CD4-positive, CD25-positive, alpha-beta regulatory T cell (primary cell): ENCODE measurements at regions not wholly inside any gene's neighbourhood (a gene's known extent, or its start where the extent isn't known, plus 50 kb on each side); places are given as distances from the start of the nearest gene placed in this dataset.
"Not testable (repeated sequence)": the region's sequence is repeated elsewhere in the genome, so short reads cannot be mapped to it uniquely, and the experiment has no call there.

Experiments
- ATAC-seq, 2 donors: fragments of 150-1000 bp; cut with Tn5 transposase; one replicate each; pipeline ENCODE4 v1.10.0; 2021; ENCODE audit warnings: low read depth in 2 of 2, moderate number of reproducible peaks in 2 of 2, moderate library complexity in 1 of 2
- DNase-seq, 3 donors: peaks; one replicate each; pipeline versions ENCODE4 v3.0.0 to v3.0.0-alpha.2; 2012 to 2022; ENCODE audit warnings: mixed read lengths in 1 of 3
- H3K27ac ChIP-seq: one replicate; pipeline ENCODE4 v1.7.0; 2013; ENCODE audit warnings: mild to moderate bottlenecking, low read length; ENCODE audit not compliant: insufficient read depth, poor library complexity, severe bottlenecking
- H3K27me3 ChIP-seq: one replicate; pipeline ENCODE4 v1.7.0; 2013; ENCODE audit warnings: low read length; ENCODE audit not compliant: control insufficient read depth, insufficient read depth
- H3K36me3 ChIP-seq: one replicate; pipeline ENCODE4 v1.7.0; 2013; ENCODE audit warnings: mild to moderate bottlenecking, low read length, moderate library complexity; ENCODE audit not compliant: control insufficient read depth, insufficient read depth
- H3K4me1 ChIP-seq: 2 replicates; pipeline ENCODE4 v1.7.0; 2013; ENCODE audit warnings: mild to moderate bottlenecking, low read length; ENCODE audit not compliant: insufficient read depth, control insufficient read depth, poor library complexity, severe bottlenecking
- H3K4me3 ChIP-seq: one replicate; pipeline ENCODE4 v1.7.0; 2013; ENCODE audit warnings: low read depth, mild to moderate bottlenecking, low read length, moderate library complexity
- H3K9me3 ChIP-seq, 2 experiments: 1 replicate in 1 of 2; 2 replicates in 1 of 2; pipeline ENCODE4 v1.7.0; 2013; ENCODE audit warnings: low read length in 2 of 2, mild to moderate bottlenecking in 1 of 2, moderate library complexity in 1 of 2; ENCODE audit not compliant: control insufficient read depth in 2 of 2
- H3K27ac Mint-ChIP-seq, 3 donors: one replicate each; pipeline ENCODE4 v1.8.0; 2020 to 2022; ENCODE audit warnings: mild to moderate bottlenecking in 3 of 3, mixed read lengths in 3 of 3, moderate library complexity in 2 of 3
- H3K27me3 Mint-ChIP-seq: one replicate; pipeline ENCODE4 v1.8.0; 2022; ENCODE audit warnings: mild to moderate bottlenecking, mixed read lengths
- H3K36me3 Mint-ChIP-seq: one replicate; pipeline ENCODE4 v1.8.0; 2020; ENCODE audit warnings: mixed read lengths
- H3K4me1 Mint-ChIP-seq, 4 donors: one replicate each; pipeline ENCODE4 v1.8.0; 2020 to 2022; ENCODE audit warnings: mixed read lengths in 4 of 4, mild to moderate bottlenecking in 1 of 4
- H3K4me3 Mint-ChIP-seq, 4 donors: one replicate each; pipeline ENCODE4 v1.8.0; 2020 to 2022; ENCODE audit warnings: mild to moderate bottlenecking in 4 of 4, mixed read lengths in 4 of 4, moderate library complexity in 3 of 4
- H3K9me3 Mint-ChIP-seq, 7 donors: one replicate each; pipeline ENCODE4 v1.8.0; 2020 to 2022; ENCODE audit warnings: mixed read lengths in 7 of 7, mild to moderate bottlenecking in 3 of 7, moderate library complexity in 2 of 7

DNA sequence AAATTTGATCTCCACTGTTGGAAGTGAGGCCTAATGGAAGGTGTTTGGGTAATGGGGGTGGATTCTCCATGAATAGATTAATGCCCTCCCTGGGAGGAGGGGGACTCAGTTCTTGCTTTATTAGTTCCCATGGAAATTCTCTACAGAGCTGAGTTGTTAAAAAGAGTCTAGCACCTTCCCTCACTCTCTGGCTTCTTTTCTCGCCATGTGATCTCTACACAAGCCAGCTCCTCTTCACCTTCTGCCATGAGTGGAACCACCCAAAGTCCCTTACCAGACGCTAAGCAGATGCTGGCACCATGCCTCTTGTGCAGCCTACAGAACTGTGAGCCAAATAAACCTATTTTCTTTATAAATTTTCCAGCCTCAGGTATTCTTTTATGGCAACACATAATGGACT is 465.8 kb upstream of the ANO5 start:
- no peak for DNase-seq
- Histone ChIP-seq H3K9me3 (peaks cover 4 to 13% of the 10 kb centered on the region in 2 experiments), H3K27me3 (no peaks in the 10 kb centered on the region), H3K27ac (no peak overlapping the region), H3K4me3 (no peak overlapping the region), H3K4me1 (no peaks in the 10 kb centered on the region), H3K36me3 (no peaks in the 10 kb centered on the region)
- Mint-ChIP-seq H3K27me3 (no peaks in the 10 kb centered on the region), H3K36me3 (no peaks in the 10 kb centered on the region), H3K27ac (no peak overlapping the region), H3K9me3 (peaks cover 0 to 14% (median 7%) of the 10 kb centered on the region in 7 donors), H3K4me3 (no peak overlapping the region), H3K4me1 (no peaks in the 10 kb centered on the region)
- ATAC-seq = no peak

- Mint-ChIP-seq H3K4me1 (no peaks in the 10 kb centered on the region), H3K4me3 (no peak overlapping the region), H3K27ac (no peak overlapping the region), H3K9me3 (peaks cover 3 to 31% (median 9%) of the 10 kb centered on the region in 7 donors), H3K27me3 (no peaks in the 10 kb centered on the region), H3K36me3 (no peaks in the 10 kb centered on the region)
- Histone ChIP-seq H3K9me3 (peaks cover 0 to 14% of the 10 kb centered on the region in 2 experiments), H3K4me1 (no peaks in the 10 kb centered on the region), H3K4me3 (no peak overlapping the region), H3K27ac (no peak overlapping the region), H3K36me3 (no peaks in the 10 kb centered on the region), H3K27me3 (no peaks in the 10 kb centered on the region)
- no peak for ATAC-seq
- no peak for DNase-seq
Observed at GRCh38 chr11:21736404-21736803, 456.5 kb upstream of the ANO5 start.

DNA sequence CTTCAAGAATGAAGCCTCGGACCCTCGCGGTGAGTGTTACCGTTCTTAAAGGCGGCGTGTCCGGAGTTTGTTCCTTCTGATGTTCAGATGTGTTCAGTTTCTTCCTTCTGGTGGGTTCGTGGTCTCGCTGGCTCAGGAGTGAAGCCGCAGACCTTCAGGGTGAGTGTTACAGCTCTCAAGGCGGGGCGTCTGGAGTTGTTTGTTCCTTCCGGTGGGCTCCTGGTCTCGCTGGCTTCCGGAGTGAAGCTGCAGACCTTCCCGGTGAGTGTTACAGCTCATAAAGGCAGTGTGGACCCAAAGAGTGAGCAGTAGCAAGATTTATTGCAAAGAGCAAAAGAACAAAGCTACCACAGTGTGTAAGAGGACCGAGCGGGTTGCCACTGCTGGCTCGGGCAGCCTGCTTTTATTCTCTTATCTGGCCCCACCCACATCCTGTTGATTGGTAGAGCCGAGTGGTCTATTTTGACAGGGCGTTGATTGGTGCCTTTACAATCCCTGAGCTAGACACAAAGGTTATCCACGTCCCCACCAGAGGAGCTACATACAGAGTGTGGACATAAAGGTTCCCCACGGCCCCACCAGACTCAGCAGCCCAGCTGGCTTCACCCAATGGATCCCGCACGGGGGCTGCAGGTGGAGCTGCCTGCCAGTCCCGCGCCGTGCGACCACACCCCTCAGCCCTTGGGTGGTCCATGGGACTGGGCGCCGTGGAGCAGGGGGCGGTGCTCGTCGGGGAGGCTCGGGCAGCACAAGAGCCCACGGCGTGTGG is 440.2 kb upstream of the ANO5 start:
- Mint-ChIP-seq H3K4me3 (peak overlapping the region in 3 of 4 donors; percentile 60 to 89 (median 72)), H3K9me3 (peaks cover 4 to 51% (median 15%) of the 10 kb centered on the region in 7 donors)
- H3K27ac ChIP-seq, H3K4me1 Mint-ChIP-seq, H3K4me3 ChIP-seq, H3K4me1 ChIP-seq, H3K27ac Mint-ChIP-seq, H3K27me3 ChIP-seq, H3K27me3 Mint-ChIP-seq, H3K36me3 ChIP-seq, H3K36me3 Mint-ChIP-seq, H3K9me3 ChIP-seq, ATAC-seq: not testable (repeated sequence)
- peak in 1 of 3 donors; percentile 3 for DNase-seq

DNA sequence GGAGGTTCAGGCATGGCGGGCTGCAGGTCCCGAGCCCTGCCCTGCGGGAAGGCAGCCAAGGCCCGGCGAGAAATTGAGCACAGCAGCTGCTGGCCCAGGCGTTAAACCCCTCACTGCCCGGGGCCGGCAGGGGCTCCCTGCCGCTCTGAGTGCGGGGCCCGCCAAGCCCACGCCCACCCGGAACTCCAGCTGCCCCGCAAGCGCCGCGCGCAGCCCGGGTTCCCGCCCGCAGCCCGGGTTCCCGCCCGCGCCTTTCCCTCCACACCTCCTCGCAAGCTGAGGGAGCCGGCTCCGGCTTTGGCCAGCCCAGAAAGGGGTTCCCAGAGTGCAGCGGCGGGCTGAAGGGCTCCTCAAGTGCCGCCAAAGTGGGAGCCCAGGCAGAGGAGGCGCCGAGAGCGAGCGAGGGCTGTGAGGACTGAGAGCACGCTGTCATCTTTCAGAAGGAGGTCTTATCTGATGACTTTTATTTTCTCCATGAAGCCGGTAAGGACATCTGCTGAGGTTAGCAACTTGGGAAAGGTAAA is 439.6 kb upstream of the ANO5 start:
- not testable (repeated sequence) for H3K27ac ChIP-seq, H3K27ac Mint-ChIP-seq, ATAC-seq, H3K27me3 ChIP-seq, H3K36me3 Mint-ChIP-seq, H3K27me3 Mint-ChIP-seq, H3K4me1 ChIP-seq, DNase-seq, H3K4me1 Mint-ChIP-seq, H3K36me3 ChIP-seq, H3K4me3 ChIP-seq, H3K9me3 ChIP-seq
- Mint-ChIP-seq H3K4me3 (peak overlapping the region in 1 of 4 donors; percentile 51), H3K9me3 (peaks cover 4 to 49% (median 13%) of the 10 kb centered on the region in 7 donors)

DNA sequence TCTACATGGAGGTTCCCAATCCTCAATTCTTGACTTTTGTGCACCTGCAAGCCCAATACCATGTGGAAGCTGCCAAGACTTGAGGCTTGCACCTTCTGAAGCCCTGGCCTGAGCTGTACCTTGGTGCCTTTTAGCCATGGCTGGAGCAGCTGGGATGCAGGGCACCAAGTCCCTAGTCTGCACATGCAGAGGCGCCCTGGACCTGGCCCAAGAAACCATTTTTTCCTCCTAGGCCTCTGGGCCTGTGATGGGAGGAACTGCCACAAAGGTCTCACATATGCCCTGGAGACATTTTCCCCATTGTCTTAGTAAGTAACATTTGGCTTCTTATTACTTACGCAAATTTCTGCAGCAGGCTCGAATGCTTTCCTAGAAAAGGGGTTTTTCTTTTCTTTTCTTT is 431.9 kb upstream of the ANO5 start:
- ATAC-seq (no peak), DNase-seq (no peak)
- Mint-ChIP-seq H3K27ac (no peak overlapping the region), H3K4me1 (no peaks in the 10 kb centered on the region), H3K4me3 (no peak overlapping the region), H3K9me3 (peaks cover 0 to 26% (median 9%) of the 10 kb centered on the region in 7 donors), H3K27me3 (no peaks in the 10 kb centered on the region), H3K36me3 (no peaks in the 10 kb centered on the region)
- H3K36me3 ChIP-seq = no peaks in the 10 kb centered on the region
- no peak overlapping the region for H3K27ac ChIP-seq
- H3K27me3 ChIP-seq = no peaks in the 10 kb centered on the region
- H3K4me3 ChIP-seq = no peak overlapping the region
- H3K4me1 ChIP-seq = no peaks in the 10 kb centered on the region
- H3K9me3 ChIP-seq = peaks cover 2 to 16% of the 10 kb centered on the region in 2 experiments

- peaks cover 0 to 17% (median 4%) of the 10 kb centered on the region in 7 donors for H3K9me3 Mint-ChIP-seq
- peak overlapping the region in 1 of 4 donors; percentile 86 for H3K4me3 Mint-ChIP-seq
- H3K4me1 ChIP-seq = no peaks in the 10 kb centered on the region
- ATAC-seq = no peak
- H3K27me3 ChIP-seq = no peaks in the 10 kb centered on the region
- H3K9me3 ChIP-seq = no peaks in the 10 kb centered on the region
- no peak overlapping the region for H3K27ac ChIP-seq
- no peaks in the 10 kb centered on the region for H3K36me3 ChIP-seq
- H3K4me1 Mint-ChIP-seq = no peaks in the 10 kb centered on the region
- no peak overlapping the region for H3K27ac Mint-ChIP-seq
- no peak for DNase-seq
- H3K27me3 Mint-ChIP-seq = no peaks in the 10 kb centered on the region
- no peaks in the 10 kb centered on the region for H3K36me3 Mint-ChIP-seq
- H3K4me3 ChIP-seq = no peak overlapping the region
Observed at GRCh38 chr11:21768388-21768787, 424.5 kb upstream of the ANO5 start.

DNA sequence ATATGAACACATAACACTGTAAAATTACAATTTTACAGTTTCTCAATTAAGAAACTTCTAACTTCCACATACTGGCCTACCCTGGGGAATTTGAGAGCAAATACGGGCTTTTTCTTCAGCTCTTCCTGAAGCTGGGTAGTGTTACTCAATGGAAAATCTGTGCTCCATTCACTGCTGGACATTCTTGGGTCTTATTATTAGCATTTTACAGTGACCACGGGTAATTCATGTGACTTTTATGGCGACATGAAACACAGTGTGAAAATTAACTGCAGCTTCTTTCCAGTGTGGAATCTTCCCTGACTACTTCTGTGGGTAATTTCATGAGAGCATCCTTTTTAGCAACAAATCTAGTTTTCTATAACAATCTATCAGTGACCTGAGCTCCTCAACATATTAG is 423.7 kb upstream of the ANO5 start:
- no peak overlapping the region for H3K4me3 Mint-ChIP-seq
- no peaks in the 10 kb centered on the region for H3K4me1 Mint-ChIP-seq
- DNase-seq = no peak
- no peaks in the 10 kb centered on the region for H3K9me3 ChIP-seq
- H3K27me3 Mint-ChIP-seq = no peaks in the 10 kb centered on the region
- no peak overlapping the region for H3K27ac ChIP-seq
- H3K9me3 Mint-ChIP-seq = peaks cover 0 to 17% (median 5%) of the 10 kb centered on the region in 7 donors
- no peak for ATAC-seq
- no peaks in the 10 kb centered on the region for H3K27me3 ChIP-seq
- no peaks in the 10 kb centered on the region for H3K36me3 ChIP-seq
- no peaks in the 10 kb centered on the region for H3K4me1 ChIP-seq
- no peak overlapping the region for H3K4me3 ChIP-seq
- no peak overlapping the region for H3K27ac Mint-ChIP-seq
- H3K36me3 Mint-ChIP-seq = no peaks in the 10 kb centered on the region

GRCh38 chr11:21771097-21771496 is 421.8 kb upstream of the ANO5 start:
- Mint-ChIP-seq H3K27ac (no peak overlapping the region), H3K4me1 (no peaks in the 10 kb centered on the region), H3K4me3 (no peak overlapping the region), H3K9me3 (peaks cover 0 to 17% (median 8%) of the 10 kb centered on the region in 7 donors), H3K36me3 (no peaks in the 10 kb centered on the region), H3K27me3 (no peaks in the 10 kb centered on the region)
- H3K9me3 ChIP-seq = no peaks in the 10 kb centered on the region
- DNase-seq = no peak
- H3K4me3 ChIP-seq = no peak overlapping the region
- no peaks in the 10 kb centered on the region for H3K27me3 ChIP-seq
- no peak for ATAC-seq
- H3K36me3 ChIP-seq = no peaks in the 10 kb centered on the region
- H3K4me1 ChIP-seq = no peaks in the 10 kb centered on the region
- H3K27ac ChIP-seq = no peak overlapping the region
